HG03103 (cell line): ENCODE measurements at regions not wholly inside any gene's neighbourhood (a gene's known extent, or its start where the extent isn't known, plus 50 kb on each side); places are given as distances from the start of the nearest gene placed in this dataset.
"Not testable (repeated sequence)": the region's sequence is repeated elsewhere in the genome, so short reads cannot be mapped to it uniquely, and the experiment has no call there.

Experiments
- ATAC-seq: cut with Tn5 transposase; IDR thresholded peaks from one replicate; pipeline ENCODE4 v1.9.1; 2021; ENCODE audit warnings: low read depth; ENCODE audit not compliant: unreplicated experiment

DNA sequence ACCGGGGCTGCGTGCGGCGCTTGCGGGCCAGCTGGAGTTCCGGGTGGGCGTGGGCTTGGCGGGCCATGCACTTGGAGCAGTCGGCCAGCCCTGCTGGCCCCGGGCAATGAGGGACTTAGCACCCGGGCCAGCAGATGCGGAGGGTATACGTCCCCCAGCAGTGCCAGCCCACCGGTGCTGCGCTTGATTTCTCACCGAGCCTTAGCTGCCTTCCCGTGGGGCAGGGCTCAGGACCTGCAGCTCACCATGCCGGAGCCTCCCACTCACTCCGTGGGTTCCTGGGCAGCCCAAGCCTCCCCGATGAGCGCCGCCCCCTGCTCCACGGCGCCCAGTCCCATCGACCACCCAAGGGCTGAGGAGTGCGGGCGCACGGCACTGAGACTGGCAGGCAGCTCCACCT lies 51.4 kb upstream of the INPP4B start:
- ATAC-seq: not testable (repeated sequence)

DNA sequence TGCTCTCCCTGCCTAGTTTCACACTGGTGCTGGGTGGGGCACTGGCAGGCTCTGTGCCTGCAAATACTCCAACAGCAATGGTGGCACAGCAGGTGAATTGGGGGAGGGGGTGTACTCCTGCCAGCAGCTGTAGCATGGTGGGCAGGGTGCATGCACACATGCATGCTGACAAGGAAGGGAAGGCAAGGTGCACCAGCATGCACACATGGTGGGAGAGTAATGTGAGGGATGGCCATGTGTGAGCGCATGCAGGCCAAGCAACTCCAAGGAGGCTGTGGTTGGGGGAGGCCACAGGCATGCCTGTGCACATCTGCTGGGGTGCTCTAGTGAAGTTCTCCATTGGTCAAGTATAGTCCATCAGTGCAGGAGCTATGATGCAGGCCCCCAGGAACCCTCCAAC lies 54.5 kb upstream of the INPP4B start:
- no peak for ATAC-seq

GRCh38 chr4:142901166-142901662 lies 55.1 kb upstream of the INPP4B start:
- ATAC-seq: no peak

DNA sequence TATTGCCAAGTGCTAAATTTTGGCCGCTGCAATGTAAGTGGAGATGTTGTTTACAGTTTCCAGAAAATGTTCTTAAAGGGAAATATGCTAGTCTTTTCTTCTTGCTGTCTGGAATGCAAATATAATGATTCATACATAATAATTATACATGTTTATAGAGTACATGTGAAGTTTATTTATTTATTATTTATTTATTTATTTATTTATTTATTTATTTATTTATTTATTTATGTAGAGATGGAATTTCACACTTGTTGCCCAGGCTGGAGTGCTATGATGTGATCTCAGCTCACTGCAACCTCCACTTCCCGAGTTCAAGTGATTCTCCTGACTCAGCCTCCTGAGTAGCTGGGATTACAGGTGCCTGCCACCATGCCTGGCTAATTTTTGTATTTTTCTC lies 57.5 kb upstream of the INPP4B start:
- not testable (repeated sequence) for ATAC-seq

GRCh38 chr4:142909908-142910307 lies 63.8 kb upstream of the INPP4B start:
- ATAC-seq: no peak

DNA sequence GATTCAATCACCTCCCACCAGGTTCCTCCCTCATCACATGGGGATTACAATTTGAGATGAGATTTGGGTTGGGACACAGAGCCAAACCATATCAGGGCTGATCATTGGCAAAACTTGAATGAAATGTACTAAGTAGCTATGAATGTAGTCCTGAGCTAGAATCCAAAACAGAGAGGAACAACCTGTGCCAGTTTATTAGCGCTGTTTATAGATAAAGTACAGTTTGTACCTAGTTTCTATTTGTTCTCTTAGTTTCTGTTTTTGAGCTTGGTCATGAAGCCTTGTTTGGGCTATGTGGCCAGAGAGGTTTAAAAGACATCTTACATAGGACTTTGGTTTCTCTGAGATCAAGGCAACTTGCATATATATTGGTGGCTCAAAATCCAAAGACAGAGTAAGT lies 66.9 kb upstream of the INPP4B start:
- ATAC-seq: no peak

DNA sequence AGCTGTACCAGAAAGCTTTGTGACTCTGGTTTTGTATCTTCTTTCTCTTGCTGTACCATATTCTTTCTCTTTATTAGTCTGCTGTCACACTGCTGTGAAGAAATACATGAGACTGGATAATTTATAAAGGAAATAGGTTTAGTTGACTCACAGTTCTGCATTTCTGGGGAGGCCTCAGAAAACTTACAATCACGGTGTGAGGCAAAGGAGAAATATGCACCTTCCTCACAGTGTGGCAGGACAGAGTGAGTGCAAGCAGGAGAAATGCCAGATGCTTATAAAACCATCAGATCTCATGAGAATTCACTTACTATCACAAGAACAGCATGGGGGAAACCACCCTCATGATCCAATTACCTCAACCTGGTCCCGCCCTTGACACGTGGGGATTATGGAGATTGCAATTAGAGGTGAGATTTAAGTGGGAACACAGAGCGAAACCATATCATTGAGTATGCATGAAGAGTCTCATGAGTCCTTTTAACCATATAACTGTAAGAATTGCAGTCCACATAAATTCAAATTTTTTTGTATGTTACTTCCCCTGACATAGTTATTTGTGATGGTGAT lies 67.4 kb upstream of the INPP4B start:
- ATAC-seq: no peak

GRCh38 chr4:142917678-142918077 lies 71.6 kb upstream of the INPP4B start:
- no peak for ATAC-seq

- ATAC-seq: no peak
These were observed 76.6 kb upstream of the INPP4B start for GRCh38 chr4:142922720-142923119.

DNA sequence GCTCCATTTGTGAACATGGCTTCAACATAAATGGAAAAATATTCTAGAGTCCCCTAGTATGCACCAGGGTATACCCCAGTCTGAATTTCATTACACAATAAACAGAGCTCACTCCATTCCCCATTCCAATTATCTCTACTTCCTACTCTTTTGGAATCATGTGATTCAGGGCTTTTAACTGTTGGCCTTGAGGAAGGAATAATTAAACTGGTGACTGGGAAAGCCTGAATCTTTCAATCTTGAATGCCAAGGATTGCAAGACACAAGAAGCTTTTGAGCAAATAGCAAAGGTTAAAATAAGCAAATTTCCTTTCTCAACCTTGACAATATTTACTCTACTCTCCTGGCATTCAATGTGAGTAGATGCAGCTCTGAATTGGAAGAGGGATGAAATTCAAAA lies 77.5 kb upstream of the INPP4B start:
- ATAC-seq: no peak

DNA sequence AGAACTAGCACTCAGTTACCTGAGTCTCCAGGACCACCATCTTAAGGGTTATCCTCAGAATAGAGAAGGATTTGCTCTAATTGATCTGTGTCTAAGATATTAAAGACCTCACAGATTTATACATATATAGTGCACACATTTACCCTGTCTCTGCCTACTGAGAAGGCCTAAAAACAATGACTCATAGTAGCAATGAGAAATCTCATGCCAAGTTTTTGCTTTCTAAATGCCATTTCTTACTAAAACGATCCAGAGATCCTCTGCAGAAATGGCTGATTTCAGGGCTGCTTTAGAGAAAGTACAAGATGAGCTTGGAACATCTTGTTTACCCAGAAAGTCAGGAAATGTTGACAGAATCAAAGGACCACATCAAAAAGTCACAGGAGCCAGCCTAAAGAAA lies 79.1 kb upstream of the INPP4B start:
- no peak for ATAC-seq

DNA sequence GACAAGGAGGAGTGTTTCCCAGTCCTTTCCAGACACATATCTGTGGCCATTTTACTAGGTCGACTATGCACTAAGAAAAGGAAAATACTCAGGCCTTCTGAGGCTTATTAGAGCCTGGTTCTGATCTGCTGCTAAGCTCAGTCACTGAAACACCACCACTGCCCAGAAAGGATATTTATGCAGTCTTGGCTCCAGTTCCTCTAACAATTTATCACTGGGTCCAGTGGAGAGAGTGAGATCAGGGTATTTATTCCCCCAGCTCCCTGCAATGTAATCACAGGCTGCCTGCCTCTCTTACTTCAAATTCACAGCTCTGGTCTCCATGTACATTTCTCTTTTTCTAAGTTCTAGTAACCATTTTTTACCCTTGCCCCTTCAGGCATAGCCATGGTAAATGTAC lies 81.6 kb upstream of the INPP4B start:
- ATAC-seq: no peak

- ATAC-seq: no peak
These were observed 83.4 kb upstream of the INPP4B start for GRCh38 chr4:142929526-142929925.

GRCh38 chr4:142933207-142933606 lies 87.1 kb upstream of the INPP4B start:
- no peak for ATAC-seq

DNA sequence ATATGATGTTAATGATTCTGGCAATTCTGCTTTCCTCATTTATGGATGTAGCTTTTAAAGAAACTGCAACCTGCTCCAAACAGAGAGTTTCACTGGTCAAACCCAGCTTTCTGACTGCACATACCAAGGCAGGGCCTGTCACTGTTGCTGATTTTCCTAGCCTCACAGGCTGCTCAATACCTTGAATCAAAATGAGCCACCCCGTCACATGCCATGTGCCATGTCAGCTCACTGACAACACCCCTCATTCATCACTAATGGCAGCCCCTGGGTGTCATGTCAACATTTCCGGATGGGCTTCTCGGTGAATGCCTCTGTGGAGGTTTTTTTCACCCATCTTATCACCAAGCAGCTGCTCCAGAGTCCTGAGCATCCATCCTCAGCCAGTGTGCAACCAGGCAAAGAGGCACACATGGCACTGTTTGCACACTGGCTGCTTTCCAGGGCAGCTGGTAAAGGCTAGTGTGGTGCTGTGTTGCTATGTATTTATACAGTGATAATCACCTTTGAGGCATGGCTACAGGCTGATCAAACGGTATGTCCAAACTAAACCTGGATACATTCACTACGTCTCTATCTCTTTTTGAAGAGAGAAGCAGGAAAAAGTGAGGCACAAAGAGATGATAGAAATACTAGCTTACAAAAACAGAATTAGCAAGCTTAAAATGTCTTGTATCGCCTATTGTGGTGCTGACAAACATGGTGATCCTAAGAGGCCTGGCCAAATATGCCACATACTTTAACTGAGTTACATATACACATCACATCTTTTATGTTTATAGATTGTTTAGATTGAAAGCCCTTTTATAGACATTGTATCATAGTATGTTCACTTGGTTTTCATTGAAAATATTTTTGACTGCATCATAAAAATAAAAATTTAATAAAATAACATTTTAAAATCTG lies 94.6 kb upstream of the INPP4B start:
- no peak for ATAC-seq

DNA sequence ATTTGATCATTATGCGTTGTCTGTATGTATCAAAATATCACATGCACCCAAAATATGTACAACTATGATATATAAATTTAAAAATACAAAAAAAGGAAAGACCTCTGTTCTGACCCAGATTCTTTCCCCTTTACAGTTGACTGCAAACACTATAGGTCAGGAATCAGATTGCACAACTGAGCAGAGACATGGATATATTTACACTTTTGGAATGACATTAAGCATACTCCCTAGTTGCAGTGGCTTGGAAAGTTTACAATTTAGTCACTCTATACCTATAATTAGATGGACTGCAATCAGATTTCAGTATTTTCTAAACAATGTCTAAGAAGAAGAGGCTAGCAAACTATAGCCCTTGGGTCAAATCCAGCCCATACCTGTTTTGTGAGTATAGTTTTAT lies 98.5 kb upstream of the INPP4B start:
- ATAC-seq: no peak

DNA sequence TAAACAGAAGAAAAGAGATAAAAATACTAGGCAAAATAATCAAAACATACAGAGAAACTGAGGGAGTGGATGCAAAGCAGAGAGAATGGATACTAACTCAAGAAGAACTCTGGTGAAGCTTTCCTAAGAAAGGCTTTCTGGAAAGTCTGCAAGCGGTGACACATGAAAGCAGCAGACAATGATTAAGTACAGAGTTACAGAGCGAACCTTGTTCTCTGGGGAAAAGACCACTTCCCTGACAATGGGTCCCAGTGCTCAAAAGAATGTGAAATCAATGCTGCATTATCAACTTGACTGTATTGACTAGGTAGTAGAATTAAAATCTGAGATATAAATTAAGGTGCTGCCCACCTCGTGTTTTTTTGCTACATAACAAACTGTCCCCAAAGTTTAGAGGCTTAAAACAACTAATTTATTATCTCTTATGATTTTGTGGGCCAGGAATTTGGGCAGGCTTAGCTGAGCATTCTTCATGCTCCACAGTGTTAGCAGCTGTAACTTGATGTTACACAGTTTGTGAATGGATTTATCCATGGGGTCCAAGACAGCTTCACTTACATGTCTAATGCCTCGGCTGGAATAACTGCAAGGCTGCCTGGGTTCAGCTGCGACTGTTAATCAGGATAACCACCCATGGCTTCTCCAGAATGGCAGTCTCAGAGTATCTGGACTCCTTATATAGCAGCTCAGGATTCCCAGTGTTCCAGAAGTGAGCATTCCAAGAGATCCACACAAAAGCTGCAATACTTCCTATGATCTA lies 106.9 kb upstream of the INPP4B start:
- ATAC-seq: no peak

DNA sequence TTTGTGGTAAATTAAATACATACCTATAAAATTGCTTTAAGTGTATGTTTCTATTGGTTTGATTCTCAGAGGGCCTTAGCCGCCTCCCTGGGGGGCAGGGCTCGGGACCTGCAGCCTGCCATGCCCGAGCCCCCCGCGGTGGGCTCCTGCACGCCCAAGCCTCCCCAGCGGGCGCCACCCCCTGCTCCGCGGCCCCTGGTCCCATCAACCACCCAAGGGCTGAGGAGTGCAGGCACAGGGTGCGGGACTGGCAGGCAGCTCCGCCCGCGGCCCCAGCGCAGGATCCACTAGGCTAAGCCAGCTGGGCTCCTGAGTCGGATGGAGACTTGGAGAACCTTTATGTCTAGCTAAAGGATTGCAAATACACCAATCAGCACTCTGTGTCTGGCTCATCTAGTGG lies 108.3 kb upstream of the INPP4B start:
- ATAC-seq: no peak

DNA sequence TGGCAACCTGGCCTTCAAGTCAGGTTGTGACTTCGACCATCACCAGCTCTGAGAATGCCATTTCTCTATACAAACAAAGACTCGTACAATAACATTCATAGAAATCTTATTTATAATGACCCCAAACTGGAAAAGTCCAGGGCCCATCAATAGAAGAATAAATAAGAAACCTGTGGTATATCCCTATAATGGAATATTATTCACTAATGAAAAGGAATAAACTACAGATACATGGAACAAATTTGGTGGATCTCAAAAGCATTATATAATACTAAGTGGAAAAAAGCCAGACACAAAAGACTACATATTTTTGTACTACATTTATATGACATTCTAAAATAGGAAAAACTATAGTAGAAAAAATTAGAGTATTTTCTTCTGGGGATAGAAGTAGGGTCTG lies 109.4 kb upstream of the INPP4B start:
- ATAC-seq: no peak

- no peak for ATAC-seq
These were observed 113.1 kb upstream of the INPP4B start for GRCh38 chr4:142959173-142959572.

DNA sequence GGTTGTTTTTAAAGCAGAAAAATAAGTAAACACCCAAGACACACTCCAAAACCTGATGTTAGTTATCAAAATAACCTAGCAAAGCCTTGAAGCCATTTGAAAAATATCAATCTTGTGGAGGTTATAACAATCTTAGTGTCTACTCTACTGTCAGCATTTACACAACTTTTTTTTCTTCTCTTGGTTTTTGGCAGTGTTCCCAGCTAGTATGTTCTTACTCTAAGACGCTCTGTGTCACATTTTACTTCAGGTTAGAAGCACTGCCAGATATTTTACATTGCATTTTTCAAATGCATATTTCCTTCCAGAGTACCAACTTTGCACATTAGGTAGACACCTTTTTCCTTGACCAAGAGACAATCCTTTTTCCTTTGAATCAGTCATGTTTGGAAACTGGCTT lies 114.0 kb upstream of the INPP4B start:
- ATAC-seq: no peak
